ENCODE measurements at regions not wholly inside any gene's neighbourhood (a gene's known extent, or its start where the extent isn't known, plus 50 kb on each side); places are given as distances from the start of the nearest gene placed in this dataset.

GRCh38 chrX:23202326-23202725 lies 132.3 kb upstream of the PTCHD1 start:
- TF ChIP-seq CTCF (IDR thresholded peaks at IDR 0.05) (no peak), ZFX (IDR thresholded peaks at IDR 0.05; ENCODE audit: borderline replicate concordance) (no peak)

Measured in 22Rv1 (cell line).